CD8-positive, alpha-beta memory T cell (primary cell): ENCODE measurements at regions not wholly inside any gene's neighbourhood (a gene's known extent, or its start where the extent isn't known, plus 50 kb on each side); places are given as distances from the start of the nearest gene placed in this dataset.
A peak's percentile ranks its signal among the peaks of the same experiment; 100 is the strongest.
"Not testable (repeated sequence)": the region's sequence is repeated elsewhere in the genome, so short reads cannot be mapped to it uniquely, and the experiment has no call there.

Source experiments
- CTCF ChIA-PET: fragments of 350-600 bp; sonication (Branson Sonifier 250); formaldehyde crosslinking; loops from one replicate; lab custom pipeline; 2021; ENCODE audit warnings: antibody characterized with exemption; lab: Charles Lee
- POLR2A ChIA-PET: fragments of 350-600 bp; sonication (Branson Sonifier 250); formaldehyde crosslinking; loops from one replicate; lab custom pipeline; 2021; ENCODE audit warnings: antibody characterized with exemption; lab: Charles Lee
- DNase-seq, 5 donors: peaks; one replicate each; pipeline versions ENCODE4 v3.0.0 to v3.0.0-alpha.2; 2020 to 2022; ENCODE audit warnings: mixed read lengths in 1 of 5
- H3K27ac ChIP-seq: one replicate; pipeline ENCODE4 v1.7.0; 2013; ENCODE audit warnings: low read depth, mild to moderate bottlenecking, low read length, moderate library complexity
- H3K27me3 ChIP-seq: 2 replicates; pipeline ENCODE4 v1.7.0; 2013; ENCODE audit warnings: low read length, mild to moderate bottlenecking; ENCODE audit not compliant: insufficient read depth, poor library complexity, severe bottlenecking
- H3K36me3 ChIP-seq: 2 replicates; pipeline ENCODE4 v1.7.0; 2013; ENCODE audit warnings: mild to moderate bottlenecking, low read length, moderate library complexity; ENCODE audit not compliant: insufficient read depth
- H3K4me1 ChIP-seq: 2 replicates; pipeline ENCODE4 v1.7.0; 2013; ENCODE audit warnings: mild to moderate bottlenecking, low read length, moderate library complexity; ENCODE audit not compliant: insufficient read depth
- H3K4me3 ChIP-seq: 2 replicates; pipeline ENCODE4 v1.7.0; 2013; ENCODE audit warnings: mild to moderate bottlenecking, low read length
- H3K9me3 ChIP-seq: 2 replicates; pipeline ENCODE4 v1.7.0; 2013; ENCODE audit warnings: mild to moderate bottlenecking, low read length
- H3K27ac Mint-ChIP-seq, 8 donors: one replicate each; pipeline ENCODE4 v1.8.0; 2020 to 2021; ENCODE audit warnings: mixed read lengths in 8 of 8, mild to moderate bottlenecking in 6 of 8, inconsistent platforms in 3 of 8, moderate library complexity in 3 of 8
- H3K27me3 Mint-ChIP-seq, 2 donors: one replicate each; pipeline ENCODE4 v1.8.0; 2020 to 2021; ENCODE audit warnings: mixed read lengths in 2 of 2, mild to moderate bottlenecking in 1 of 2, moderate library complexity in 1 of 2
- H3K36me3 Mint-ChIP-seq, 3 donors: one replicate each; pipeline ENCODE4 v1.8.0; 2020 to 2021; ENCODE audit warnings: mixed read lengths in 3 of 3, inconsistent platforms in 1 of 3, mild to moderate bottlenecking in 1 of 3
- H3K4me1 Mint-ChIP-seq, 3 donors: one replicate each; pipeline ENCODE4 v1.8.0; 2020 to 2021; ENCODE audit warnings: mixed read lengths in 3 of 3, inconsistent platforms in 1 of 3, mild to moderate bottlenecking in 1 of 3
- H3K4me3 Mint-ChIP-seq, 7 donors: one replicate each; pipeline ENCODE4 v1.8.0; 2020 to 2021; ENCODE audit warnings: mixed read lengths in 7 of 7, mild to moderate bottlenecking in 6 of 7, moderate library complexity in 4 of 7, inconsistent platforms in 2 of 7
- H3K9me3 Mint-ChIP-seq, 5 donors: one replicate each; pipeline ENCODE4 v1.8.0; 2020 to 2022; ENCODE audit warnings: mixed read lengths in 5 of 5, mild to moderate bottlenecking in 3 of 5, moderate library complexity in 2 of 5, inconsistent platforms in 1 of 5

DNA sequence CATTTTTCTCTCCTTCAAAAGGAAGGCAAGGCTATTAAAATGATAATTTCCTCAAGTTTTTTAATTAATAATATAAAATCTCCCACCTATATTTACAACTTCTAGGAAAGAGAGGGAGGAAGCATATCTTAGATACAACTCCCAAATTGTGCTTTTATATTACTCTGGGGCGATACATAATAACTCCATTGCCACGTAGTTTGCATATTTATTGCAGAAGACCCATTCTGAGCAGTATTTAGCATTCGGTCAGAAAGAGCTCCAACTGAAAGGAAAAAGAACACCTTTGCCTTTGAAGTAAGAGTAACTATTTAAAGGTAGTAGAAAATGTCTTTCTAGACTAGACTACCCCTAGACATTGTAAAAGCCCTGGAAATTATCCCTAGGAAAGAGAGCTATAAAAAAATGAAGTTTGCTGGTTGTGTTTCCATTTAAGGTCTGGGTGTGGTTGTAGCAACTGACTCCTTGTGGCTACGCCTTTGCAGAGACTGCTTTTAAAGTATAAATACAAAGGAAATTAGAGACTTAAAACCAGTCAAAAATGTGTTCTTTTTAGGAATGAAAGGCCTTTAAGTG, 566.1 kb downstream of the ZNF608 start:
- no peak overlapping the region for H3K4me3 Mint-ChIP-seq
- H3K4me3 ChIP-seq: no peak overlapping the region
- H3K9me3 Mint-ChIP-seq: peaks cover 0 to 25% (median 4%) of the 10 kb centered on the region in 5 donors
- H3K9me3 ChIP-seq: no peaks in the 10 kb centered on the region
- no peaks in the 10 kb centered on the region for H3K4me1 Mint-ChIP-seq
- POLR2A ChIA-PET: no interaction called here
- H3K36me3 Mint-ChIP-seq: no peaks in the 10 kb centered on the region
- H3K27me3 ChIP-seq: no peaks in the 10 kb centered on the region
- H3K27me3 Mint-ChIP-seq: no peaks in the 10 kb centered on the region
- CTCF ChIA-PET: no interaction called here
- no peak overlapping the region for H3K27ac Mint-ChIP-seq
- no peaks in the 10 kb centered on the region for H3K36me3 ChIP-seq
- no peak for DNase-seq
- H3K4me1 ChIP-seq: no peaks in the 10 kb centered on the region
- H3K27ac ChIP-seq: no peak overlapping the region

- H3K9me3 ChIP-seq: no peaks in the 10 kb centered on the region
- no peak for DNase-seq
- peaks cover 0 to 25% (median 4%) of the 10 kb centered on the region in 5 donors for H3K9me3 Mint-ChIP-seq
- no peaks in the 10 kb centered on the region for H3K36me3 ChIP-seq
- H3K27ac ChIP-seq: no peak overlapping the region
- CTCF ChIA-PET: no interaction called here
- no peaks in the 10 kb centered on the region for H3K4me1 Mint-ChIP-seq
- H3K4me3 Mint-ChIP-seq: no peak overlapping the region
- H3K4me3 ChIP-seq: no peak overlapping the region
- H3K4me1 ChIP-seq: no peaks in the 10 kb centered on the region
- no peak overlapping the region for H3K27ac Mint-ChIP-seq
- POLR2A ChIA-PET: no interaction called here
- H3K36me3 Mint-ChIP-seq: no peaks in the 10 kb centered on the region
- no peaks in the 10 kb centered on the region for H3K27me3 Mint-ChIP-seq
- no peaks in the 10 kb centered on the region for H3K27me3 ChIP-seq
These were observed 566.6 kb downstream of the ZNF608 start for GRCh38 chr5:124179819-124180218.

DNA sequence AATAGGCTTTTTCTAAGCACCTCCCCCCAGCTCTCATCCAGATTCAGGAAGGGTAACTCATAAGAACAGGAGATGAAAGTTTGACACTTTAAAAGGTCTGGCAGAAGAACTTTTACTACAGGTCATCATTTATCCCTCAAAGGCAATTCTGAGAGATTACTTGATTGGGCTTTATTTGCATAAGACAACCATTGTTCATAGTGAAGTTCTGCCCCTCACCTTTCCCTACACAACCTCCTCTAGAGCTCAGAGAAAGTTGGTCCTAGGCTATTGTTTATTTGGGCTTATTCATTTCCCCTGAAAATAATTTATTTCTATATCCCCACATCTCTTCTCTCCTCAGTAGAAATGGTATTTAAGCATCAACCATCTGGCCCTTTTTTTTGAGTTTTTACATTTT, 568.4 kb downstream of the ZNF608 start:
- H3K9me3 Mint-ChIP-seq: peaks cover 2 to 18% (median 4%) of the 10 kb centered on the region in 5 donors
- ChIA-PET POLR2A (no interaction called here), CTCF (no interaction called here)
- no peak overlapping the region for H3K27ac Mint-ChIP-seq
- H3K27me3 Mint-ChIP-seq: no peaks in the 10 kb centered on the region
- H3K4me3 Mint-ChIP-seq: no peak overlapping the region
- no peaks in the 10 kb centered on the region for H3K4me1 Mint-ChIP-seq
- H3K27me3 ChIP-seq: no peaks in the 10 kb centered on the region
- no peak overlapping the region for H3K4me3 ChIP-seq
- no peak for DNase-seq
- no peaks in the 10 kb centered on the region for H3K9me3 ChIP-seq
- no peak overlapping the region for H3K27ac ChIP-seq
- H3K36me3 Mint-ChIP-seq: no peaks in the 10 kb centered on the region
- no peaks in the 10 kb centered on the region for H3K36me3 ChIP-seq
- H3K4me1 ChIP-seq: no peaks in the 10 kb centered on the region

DNA sequence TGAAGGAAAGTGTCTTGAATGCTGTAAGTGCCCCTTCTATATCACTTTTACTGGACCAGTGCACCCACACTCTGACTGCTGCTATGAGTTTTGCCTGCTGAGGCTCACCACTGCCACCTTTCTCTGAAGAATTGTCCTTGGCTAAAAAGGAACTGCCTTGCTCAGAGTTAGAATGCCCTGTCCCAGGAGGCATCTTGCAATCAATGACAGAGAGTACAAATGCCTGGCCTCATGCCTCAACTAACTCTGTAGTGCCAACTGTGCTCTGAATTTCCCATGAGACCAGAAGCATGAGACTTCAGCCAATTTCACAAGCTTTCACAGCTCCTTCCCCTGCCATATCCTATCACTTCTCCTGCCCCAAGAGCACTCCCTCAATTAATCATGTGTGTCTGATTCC, 569.7 kb downstream of the ZNF608 start:
- H3K27me3 Mint-ChIP-seq: no peaks in the 10 kb centered on the region
- no peak overlapping the region for H3K27ac Mint-ChIP-seq
- Histone ChIP-seq H3K36me3 (no peaks in the 10 kb centered on the region), H3K27ac (no peak overlapping the region), H3K27me3 (no peaks in the 10 kb centered on the region), H3K4me1 (no peaks in the 10 kb centered on the region), H3K9me3 (no peaks in the 10 kb centered on the region), H3K4me3 (no peak overlapping the region)
- no peaks in the 10 kb centered on the region for H3K36me3 Mint-ChIP-seq
- H3K9me3 Mint-ChIP-seq: peaks cover 4 to 27% (median 5%) of the 10 kb centered on the region in 5 donors
- ChIA-PET POLR2A (no interaction called here), CTCF (no interaction called here)
- H3K4me3 Mint-ChIP-seq: no peak overlapping the region
- DNase-seq: no peak
- H3K4me1 Mint-ChIP-seq: no peaks in the 10 kb centered on the region

DNA sequence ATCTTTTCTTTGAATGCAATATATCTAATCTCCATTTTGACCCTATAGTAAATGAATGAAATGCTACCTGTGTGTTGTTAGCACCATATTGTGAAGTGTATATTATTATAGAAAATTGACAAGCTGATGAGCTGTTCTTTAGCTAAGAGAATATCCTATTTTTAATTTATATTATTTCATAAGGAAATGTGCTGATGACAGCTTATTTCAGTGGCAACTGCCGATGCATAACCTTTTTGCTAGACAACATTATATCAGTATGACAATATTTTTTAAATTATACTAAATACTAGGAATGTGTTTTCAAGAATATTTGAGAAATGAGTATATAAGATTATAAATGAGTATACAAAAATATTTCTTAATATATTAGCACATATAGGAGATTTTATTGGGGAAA, 573.1 kb downstream of the ZNF608 start:
- CTCF ChIA-PET: no interaction called here
- no peak for DNase-seq
- H3K36me3 Mint-ChIP-seq: no peaks in the 10 kb centered on the region
- H3K27me3 ChIP-seq: no peaks in the 10 kb centered on the region
- no peak overlapping the region for H3K4me3 ChIP-seq
- H3K4me1 ChIP-seq: no peaks in the 10 kb centered on the region
- H3K27ac ChIP-seq: no peak overlapping the region
- H3K4me3 Mint-ChIP-seq: no peak overlapping the region
- H3K27ac Mint-ChIP-seq: no peak overlapping the region
- no peaks in the 10 kb centered on the region for H3K36me3 ChIP-seq
- H3K27me3 Mint-ChIP-seq: no peaks in the 10 kb centered on the region
- H3K9me3 Mint-ChIP-seq: peaks cover 3 to 45% (median 7%) of the 10 kb centered on the region in 5 donors
- no peaks in the 10 kb centered on the region for H3K9me3 ChIP-seq
- H3K4me1 Mint-ChIP-seq: no peaks in the 10 kb centered on the region
- POLR2A ChIA-PET: no interaction called here

DNA sequence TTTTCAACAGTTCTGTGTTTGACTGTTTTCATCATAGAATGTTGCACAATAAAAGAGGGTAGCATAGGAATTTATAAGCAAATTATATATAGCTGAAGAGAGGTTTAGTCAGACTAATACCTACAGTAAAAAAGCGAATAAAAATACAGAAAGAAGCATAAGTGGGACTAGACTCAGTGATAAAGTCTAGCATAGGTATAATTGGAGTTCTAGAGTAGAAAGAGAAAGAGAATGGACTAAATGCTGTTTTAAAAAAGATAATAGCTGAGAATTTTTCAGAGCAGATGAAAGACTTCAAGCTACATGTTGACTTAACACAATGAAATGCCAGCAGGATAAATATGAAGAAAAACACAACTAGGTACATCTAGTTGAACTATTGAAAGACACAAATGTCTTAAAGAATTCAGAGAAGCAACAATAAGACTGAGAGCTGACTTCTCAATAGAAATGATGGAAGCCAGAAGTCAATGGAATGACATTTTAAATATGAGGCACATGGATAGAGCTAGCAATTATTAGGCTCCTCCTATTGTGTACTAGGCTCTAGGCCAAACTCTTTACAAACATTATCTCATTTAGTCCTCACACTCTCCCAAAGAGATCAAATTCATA, 573.9 kb downstream of the ZNF608 start:
- H3K4me3 Mint-ChIP-seq: no peak overlapping the region
- no peaks in the 10 kb centered on the region for H3K27me3 Mint-ChIP-seq
- no peaks in the 10 kb centered on the region for H3K9me3 ChIP-seq
- DNase-seq: no peak
- POLR2A ChIA-PET: no interaction called here
- no peak overlapping the region for H3K27ac ChIP-seq
- H3K4me3 ChIP-seq: no peak overlapping the region
- CTCF ChIA-PET: no interaction called here
- no peaks in the 10 kb centered on the region for H3K4me1 Mint-ChIP-seq
- H3K4me1 ChIP-seq: no peaks in the 10 kb centered on the region
- no peaks in the 10 kb centered on the region for H3K36me3 ChIP-seq
- no peak overlapping the region for H3K27ac Mint-ChIP-seq
- no peaks in the 10 kb centered on the region for H3K36me3 Mint-ChIP-seq
- H3K27me3 ChIP-seq: no peaks in the 10 kb centered on the region
- peaks cover 6 to 43% (median 7%) of the 10 kb centered on the region in 5 donors for H3K9me3 Mint-ChIP-seq

DNA sequence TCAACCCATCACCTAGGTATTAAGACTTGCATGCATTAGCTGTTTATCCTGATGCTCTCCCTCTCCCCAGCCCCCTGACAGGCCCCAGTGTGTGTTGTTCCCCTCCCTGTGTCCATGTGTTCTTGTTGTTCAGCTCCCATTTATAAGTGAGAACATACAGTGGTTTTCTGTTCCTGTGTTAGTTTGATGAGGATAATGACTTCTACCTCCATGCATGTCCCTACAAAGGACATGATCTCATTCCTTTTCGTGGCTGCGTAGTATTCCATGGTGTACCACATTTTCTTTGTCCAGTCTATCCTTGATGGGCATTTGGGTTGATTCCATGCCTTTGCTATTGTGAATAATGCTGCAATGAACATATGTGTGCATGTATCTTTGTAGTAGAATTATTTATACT, 578.3 kb downstream of the ZNF608 start:
- H3K4me3 Mint-ChIP-seq, H3K27ac Mint-ChIP-seq, POLR2A ChIA-PET: not testable (repeated sequence)

GRCh38 chr5:124162767-124163532, 583.5 kb downstream of the ZNF608 start:
- no peak overlapping the region for H3K27ac Mint-ChIP-seq
- no peak overlapping the region for H3K4me3 Mint-ChIP-seq
- Histone ChIP-seq H3K27me3 (no peaks in the 10 kb centered on the region), H3K9me3 (no peaks in the 10 kb centered on the region), H3K36me3 (no peaks in the 10 kb centered on the region), H3K4me1 (no peaks in the 10 kb centered on the region), H3K27ac (no peak overlapping the region), H3K4me3 (no peak overlapping the region)
- DNase-seq: peak in 1 of 5 donors; percentile 18
- ChIA-PET CTCF (no interaction called here), POLR2A (no interaction called here)
- peaks cover 0 to 27% (median 6%) of the 10 kb centered on the region in 5 donors for H3K9me3 Mint-ChIP-seq
- no peaks in the 10 kb centered on the region for H3K36me3 Mint-ChIP-seq
- no peaks in the 10 kb centered on the region for H3K4me1 Mint-ChIP-seq
- H3K27me3 Mint-ChIP-seq: no peaks in the 10 kb centered on the region

More for the DNA sequence above, 578.3 kb downstream of the ZNF608 start:
- H3K4me1 Mint-ChIP-seq, H3K27me3 ChIP-seq, H3K36me3 Mint-ChIP-seq, H3K27me3 Mint-ChIP-seq, H3K9me3 ChIP-seq, H3K4me3 ChIP-seq, H3K27ac ChIP-seq, H3K4me1 ChIP-seq, H3K36me3 ChIP-seq, CTCF ChIA-PET, DNase-seq: not testable (repeated sequence)
- peaks cover 4 to 47% (median 10%) of the 10 kb centered on the region in 5 donors for H3K9me3 Mint-ChIP-seq
